ENCODE measurements at regions not wholly inside any gene's neighbourhood (a gene's known extent, or its start where the extent isn't known, plus 50 kb on each side); places are given as distances from the start of the nearest gene placed in this dataset.

DNA sequence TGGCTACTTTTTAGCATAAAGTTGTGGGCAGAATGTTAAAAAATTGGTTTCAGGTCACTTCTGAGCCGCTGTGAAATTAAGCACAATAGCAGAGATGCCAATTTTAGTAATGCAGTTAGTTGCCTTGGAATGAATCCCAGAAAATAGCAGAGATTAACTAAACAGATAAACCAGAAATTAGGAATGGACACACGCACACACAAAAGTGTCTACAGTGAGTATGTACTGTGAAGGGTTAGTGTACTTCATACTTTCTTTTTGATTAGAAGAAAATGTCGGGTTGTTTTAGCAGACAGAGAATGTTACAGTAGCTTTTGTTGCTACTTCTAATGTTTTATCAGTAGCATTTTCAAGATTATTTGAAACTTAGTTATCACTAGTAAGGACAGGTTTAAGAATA, 106.7 kb downstream of the LEPR start:
- no peak overlapping the region for H2AFZ ChIP-seq (ENCODE audit: low read depth)
- H3K79me2 ChIP-seq (ENCODE audit: insufficient read depth, low read depth): no peaks in the 10 kb centered on the region
- no peak overlapping the region for H3K27ac ChIP-seq
- no peaks in the 10 kb centered on the region for H3K36me3 ChIP-seq (ENCODE audit: insufficient read depth)
- no peaks in the 10 kb centered on the region for H3K4me1 ChIP-seq (ENCODE audit: low read depth, poor library complexity, severe bottlenecking)
- no peaks in the 10 kb centered on the region for H3K27me3 ChIP-seq (ENCODE audit: insufficient read depth, low read depth)
- no peak overlapping the region for H3K9ac ChIP-seq
- H3K4me2 ChIP-seq: no peak overlapping the region
- no peak overlapping the region for H3K4me3 ChIP-seq (IDR thresholded peaks at IDR 0.05; ENCODE audit: insufficient read depth, low read depth, low read length)
- H4K20me1 ChIP-seq (ENCODE audit: insufficient read depth): no peaks in the 10 kb centered on the region
- TF ChIP-seq, protein P1, sequence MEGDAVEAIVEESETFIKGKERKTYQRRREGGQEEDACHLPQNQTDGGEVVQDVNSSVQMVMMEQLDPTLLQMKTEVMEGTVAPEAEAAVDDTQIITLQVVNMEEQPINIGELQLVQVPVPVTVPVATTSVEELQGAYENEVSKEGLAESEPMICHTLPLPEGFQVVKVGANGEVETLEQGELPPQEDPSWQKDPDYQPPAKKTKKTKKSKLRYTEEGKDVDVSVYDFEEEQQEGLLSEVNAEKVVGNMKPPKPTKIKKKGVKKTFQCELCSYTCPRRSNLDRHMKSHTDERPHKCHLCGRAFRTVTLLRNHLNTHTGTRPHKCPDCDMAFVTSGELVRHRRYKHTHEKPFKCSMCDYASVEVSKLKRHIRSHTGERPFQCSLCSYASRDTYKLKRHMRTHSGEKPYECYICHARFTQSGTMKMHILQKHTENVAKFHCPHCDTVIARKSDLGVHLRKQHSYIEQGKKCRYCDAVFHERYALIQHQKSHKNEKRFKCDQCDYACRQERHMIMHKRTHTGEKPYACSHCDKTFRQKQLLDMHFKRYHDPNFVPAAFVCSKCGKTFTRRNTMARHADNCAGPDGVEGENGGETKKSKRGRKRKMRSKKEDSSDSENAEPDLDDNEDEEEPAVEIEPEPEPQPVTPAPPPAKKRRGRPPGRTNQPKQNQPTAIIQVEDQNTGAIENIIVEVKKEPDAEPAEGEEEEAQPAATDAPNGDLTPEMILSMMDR (conservative IDR thresholded peaks at IDR 0.05; ENCODE audit: low read depth, low read length): no peak

DNA sequence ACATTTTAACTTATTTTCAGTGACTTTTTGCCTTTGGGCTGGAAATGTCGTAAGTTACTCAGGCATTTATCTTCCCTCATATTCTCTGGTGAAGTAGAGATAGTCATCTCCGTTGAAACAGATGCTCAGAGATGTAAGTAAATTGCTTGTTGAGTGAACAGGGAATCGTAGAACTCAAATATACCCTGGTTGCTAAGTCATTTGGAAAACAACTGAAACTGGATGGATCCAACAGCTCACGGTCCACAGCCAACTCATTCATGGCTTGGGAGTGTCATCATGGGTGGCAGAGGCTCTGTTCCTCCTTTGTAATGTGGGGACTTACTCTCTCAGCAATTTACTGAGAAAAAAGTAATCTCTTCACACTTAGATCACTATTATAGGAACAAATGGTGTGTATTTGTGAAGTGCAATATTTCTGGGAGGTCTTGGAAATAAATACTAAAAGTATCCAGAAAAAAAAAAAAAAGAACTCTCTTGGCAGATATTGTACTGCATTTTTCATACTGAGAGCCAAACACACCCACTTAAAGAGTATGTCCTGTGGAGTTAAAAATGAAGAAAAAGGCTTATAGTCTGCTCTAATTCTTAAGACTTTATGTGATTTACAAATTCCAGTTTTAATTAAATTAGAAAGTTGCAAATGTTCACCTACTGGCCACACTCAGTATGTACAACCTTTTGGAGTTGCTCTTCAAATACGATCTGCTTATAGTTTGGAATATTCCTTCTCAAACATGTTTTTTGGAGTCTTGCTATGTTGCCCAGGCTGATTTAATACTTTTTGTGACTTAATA, 107.4 kb downstream of the LEPR start:
- no peak overlapping the region for H3K4me2 ChIP-seq
- H3K27me3 ChIP-seq (ENCODE audit: insufficient read depth, low read depth): no peaks in the 10 kb centered on the region
- TF ChIP-seq, protein P1 (conservative IDR thresholded peaks at IDR 0.05; ENCODE audit: low read depth, low read length): no peak
- no peak overlapping the region for H3K9ac ChIP-seq
- no peaks in the 10 kb centered on the region for H4K20me1 ChIP-seq (ENCODE audit: insufficient read depth)
- H3K79me2 ChIP-seq (ENCODE audit: insufficient read depth, low read depth): no peaks in the 10 kb centered on the region
- no peak overlapping the region for H2AFZ ChIP-seq (ENCODE audit: low read depth)
- no peak overlapping the region for H3K27ac ChIP-seq
- no peak overlapping the region for H3K4me3 ChIP-seq (IDR thresholded peaks at IDR 0.05; ENCODE audit: insufficient read depth, low read depth, low read length)
- H3K4me1 ChIP-seq (ENCODE audit: low read depth, poor library complexity, severe bottlenecking): no peaks in the 10 kb centered on the region
- no peaks in the 10 kb centered on the region for H3K36me3 ChIP-seq (ENCODE audit: insufficient read depth)

DNA sequence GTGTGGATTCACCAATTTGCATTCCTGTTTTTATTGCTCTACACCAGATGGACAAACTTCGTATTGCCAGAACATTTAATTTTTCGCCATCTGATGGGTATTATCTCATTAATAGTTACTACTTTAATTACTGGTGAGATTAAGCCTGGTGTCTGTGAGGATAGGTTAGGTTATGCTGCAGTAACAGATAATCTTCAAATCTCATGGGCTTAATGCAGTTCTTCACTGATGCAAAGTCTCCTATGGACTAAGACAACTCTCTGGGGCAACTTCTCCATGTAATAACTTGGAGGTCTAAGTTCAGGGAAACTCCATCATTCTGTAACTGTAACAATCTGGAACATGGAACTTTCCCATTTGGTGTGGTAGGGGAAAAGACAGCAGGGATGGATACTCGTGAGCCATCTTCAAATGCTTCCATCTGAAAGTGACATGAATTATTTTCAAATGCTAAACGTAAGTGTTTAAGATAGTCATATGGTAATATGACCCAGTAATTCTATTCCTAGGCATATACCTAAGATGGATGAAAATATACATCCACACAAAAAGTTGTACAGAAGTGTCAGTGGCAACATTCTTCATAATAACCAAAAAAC, 111.6 kb downstream of the LEPR start:
- H3K27ac ChIP-seq: no peak overlapping the region
- TF ChIP-seq, protein P1 (conservative IDR thresholded peaks at IDR 0.05; ENCODE audit: low read depth, low read length): no peak
- no peak overlapping the region for H3K4me2 ChIP-seq
- H3K79me2 ChIP-seq (ENCODE audit: insufficient read depth, low read depth): no peaks in the 10 kb centered on the region
- H3K4me3 ChIP-seq (IDR thresholded peaks at IDR 0.05; ENCODE audit: insufficient read depth, low read depth, low read length): no peak overlapping the region
- H4K20me1 ChIP-seq (ENCODE audit: insufficient read depth): no peaks in the 10 kb centered on the region
- H3K9ac ChIP-seq: no peak overlapping the region
- no peaks in the 10 kb centered on the region for H3K36me3 ChIP-seq (ENCODE audit: insufficient read depth)
- H3K4me1 ChIP-seq (ENCODE audit: low read depth, poor library complexity, severe bottlenecking): no peaks in the 10 kb centered on the region
- H3K27me3 ChIP-seq (ENCODE audit: insufficient read depth, low read depth): no peaks in the 10 kb centered on the region
- H2AFZ ChIP-seq (ENCODE audit: low read depth): no peak overlapping the region

DNA sequence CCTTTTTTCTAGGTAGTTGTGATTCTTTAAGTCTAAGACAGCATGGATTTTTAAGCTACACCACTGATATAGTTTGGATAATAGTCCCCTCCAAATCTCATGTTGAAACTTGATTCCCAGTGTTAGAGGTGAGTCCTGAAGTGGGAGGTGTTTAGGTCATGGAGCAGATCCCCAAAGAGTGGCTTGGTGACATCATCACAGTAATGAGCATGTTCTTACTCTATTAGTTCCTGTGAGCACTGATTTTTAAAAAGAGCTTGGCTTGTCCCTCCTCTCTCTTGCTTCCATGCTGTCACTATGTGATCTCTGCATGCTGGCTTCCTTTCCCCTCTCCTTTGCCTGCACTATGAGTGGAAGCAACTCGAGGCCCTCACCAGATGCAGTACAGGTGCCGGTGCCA, 115.5 kb downstream of the LEPR start:
- TF ChIP-seq, protein P1 (conservative IDR thresholded peaks at IDR 0.05; ENCODE audit: low read depth, low read length): no peak
- no peaks in the 10 kb centered on the region for H3K79me2 ChIP-seq (ENCODE audit: insufficient read depth, low read depth)
- no peak overlapping the region for H3K9ac ChIP-seq
- no peaks in the 10 kb centered on the region for H3K36me3 ChIP-seq (ENCODE audit: insufficient read depth)
- no peak overlapping the region for H2AFZ ChIP-seq (ENCODE audit: low read depth)
- no peak overlapping the region for H3K27ac ChIP-seq
- no peaks in the 10 kb centered on the region for H4K20me1 ChIP-seq (ENCODE audit: insufficient read depth)
- no peak overlapping the region for H3K4me2 ChIP-seq
- no peaks in the 10 kb centered on the region for H3K4me1 ChIP-seq (ENCODE audit: low read depth, poor library complexity, severe bottlenecking)
- no peak overlapping the region for H3K4me3 ChIP-seq (IDR thresholded peaks at IDR 0.05; ENCODE audit: insufficient read depth, low read depth, low read length)
- no peaks in the 10 kb centered on the region for H3K27me3 ChIP-seq (ENCODE audit: insufficient read depth, low read depth)
